ENCODE measurements at regions not wholly inside any gene's neighbourhood (a gene's known extent, or its start where the extent isn't known, plus 50 kb on each side); places are given as distances from the start of the nearest gene placed in this dataset.

DNA sequence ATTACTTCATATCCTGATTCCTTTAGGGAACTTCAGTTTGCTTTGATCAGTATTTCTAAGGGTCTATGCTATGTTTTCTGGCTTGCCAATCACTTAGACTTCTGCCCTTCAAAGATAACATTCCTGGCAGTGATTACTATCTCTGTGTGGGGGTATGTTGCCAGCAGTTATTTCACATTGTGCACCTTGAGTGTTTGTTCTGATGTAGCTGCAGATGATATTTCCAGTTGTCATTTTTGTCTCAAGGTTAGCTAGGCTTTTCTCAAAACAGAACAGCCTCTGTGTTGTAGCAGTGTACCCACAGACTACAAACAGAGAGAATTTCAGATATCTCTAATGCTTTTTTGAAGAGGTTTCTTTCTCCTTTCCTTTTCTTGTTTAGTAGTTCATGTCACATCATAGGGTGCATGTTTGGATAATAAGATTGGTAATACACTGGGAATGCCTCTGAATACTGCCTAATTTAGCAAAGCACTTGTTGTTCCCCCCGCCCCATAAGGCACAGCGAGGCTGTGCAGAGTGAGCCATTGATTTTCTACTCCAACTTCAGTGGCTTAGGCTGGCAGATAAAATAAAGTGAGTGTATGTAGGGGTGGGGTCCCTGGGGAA is 134.7 kb upstream of the AGR3 start:
- TF ChIP-seq, protein P1, sequence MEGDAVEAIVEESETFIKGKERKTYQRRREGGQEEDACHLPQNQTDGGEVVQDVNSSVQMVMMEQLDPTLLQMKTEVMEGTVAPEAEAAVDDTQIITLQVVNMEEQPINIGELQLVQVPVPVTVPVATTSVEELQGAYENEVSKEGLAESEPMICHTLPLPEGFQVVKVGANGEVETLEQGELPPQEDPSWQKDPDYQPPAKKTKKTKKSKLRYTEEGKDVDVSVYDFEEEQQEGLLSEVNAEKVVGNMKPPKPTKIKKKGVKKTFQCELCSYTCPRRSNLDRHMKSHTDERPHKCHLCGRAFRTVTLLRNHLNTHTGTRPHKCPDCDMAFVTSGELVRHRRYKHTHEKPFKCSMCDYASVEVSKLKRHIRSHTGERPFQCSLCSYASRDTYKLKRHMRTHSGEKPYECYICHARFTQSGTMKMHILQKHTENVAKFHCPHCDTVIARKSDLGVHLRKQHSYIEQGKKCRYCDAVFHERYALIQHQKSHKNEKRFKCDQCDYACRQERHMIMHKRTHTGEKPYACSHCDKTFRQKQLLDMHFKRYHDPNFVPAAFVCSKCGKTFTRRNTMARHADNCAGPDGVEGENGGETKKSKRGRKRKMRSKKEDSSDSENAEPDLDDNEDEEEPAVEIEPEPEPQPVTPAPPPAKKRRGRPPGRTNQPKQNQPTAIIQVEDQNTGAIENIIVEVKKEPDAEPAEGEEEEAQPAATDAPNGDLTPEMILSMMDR (IDR thresholded peaks at IDR 0.05 in 8 of 11, conservative IDR thresholded peaks at IDR 0.05 in 3 of 11), result no peak
- TF ChIP-seq POLR2A (IDR thresholded peaks at IDR 0.05), result no peak

Measured in spleen (tissue), 7 donors.